ENCODE measurements at regions not wholly inside any gene's neighbourhood (a gene's known extent, or its start where the extent isn't known, plus 50 kb on each side); places are given as distances from the start of the nearest gene placed in this dataset.
"Not testable (repeated sequence)": the region's sequence is repeated elsewhere in the genome, so short reads cannot be mapped to it uniquely, and the experiment has no call there.

- BruUV-seq (replicated peaks) = no TSS peak
- no peaks in the 10 kb centered on the region for H3K36me3 ChIP-seq (ENCODE audit: insufficient read depth, low read length, poor library complexity, severe bottlenecking)
- no peaks in the 10 kb centered on the region for H3K27me3 ChIP-seq (replicated peaks; ENCODE audit: insufficient read depth, low read depth, low read length, poor library complexity)
- TF ChIP-seq EZH2 (IDR thresholded peaks at IDR 0.05; ENCODE audit: borderline replicate concordance, low read depth, low read length, poor library complexity, severe bottlenecking) (no peak), CTCF (conservative IDR thresholded peaks at IDR 0.05; ENCODE audit: low read depth, low read length) (no peak)
- CTCF ChIA-PET = no interaction called here
- no peaks in the 10 kb centered on the region for H3K4me1 ChIP-seq (ENCODE audit: insufficient read depth, low read length, poor library complexity, severe bottlenecking)
- intact Hi-C loops (cut with micrococcal nuclease; ENCODE audit: unreplicated experiment) = no loop called here
- no peaks in the 10 kb centered on the region for H3K9me3 ChIP-seq (ENCODE audit: low read depth, low read length, poor library complexity, severe bottlenecking)
- no peak overlapping the region for H3K27ac ChIP-seq (ENCODE audit: low read depth, low read length, poor library complexity, severe bottlenecking)
- DNase-seq (ENCODE audit: low spot score) = no peak
- POLR2A ChIA-PET (ENCODE audit: low non-redundant PET) = no interaction called here
- H3K4me3 ChIP-seq (ENCODE audit: low read depth, low read length, poor library complexity, severe bottlenecking) = no peak overlapping the region
Observed at GRCh38 chr13:44732503-44733098, 156.5 kb upstream of the TSC22D1 start.

GRCh38 chr13:44730851-44731250, 154.7 kb upstream of the TSC22D1 start:
- no peaks in the 10 kb centered on the region for H3K36me3 ChIP-seq (ENCODE audit: insufficient read depth, low read length, poor library complexity, severe bottlenecking)
- CTCF ChIA-PET = interaction anchor here (0.7 kb wide), 1 partner anchor 243 kb away, joined by 3 read pairs; no protein-coding TSS in a partner anchor
- TF ChIP-seq EZH2 (IDR thresholded peaks at IDR 0.05; ENCODE audit: borderline replicate concordance, low read depth, low read length, poor library complexity, severe bottlenecking) (no peak), CTCF (conservative IDR thresholded peaks at IDR 0.05; ENCODE audit: low read depth, low read length) (no peak)
- H3K27me3 ChIP-seq (replicated peaks; ENCODE audit: insufficient read depth, low read depth, low read length, poor library complexity) = no peaks in the 10 kb centered on the region
- DNase-seq (ENCODE audit: low spot score) = no peak
- H3K9me3 ChIP-seq (ENCODE audit: low read depth, low read length, poor library complexity, severe bottlenecking) = no peaks in the 10 kb centered on the region
- POLR2A ChIA-PET (ENCODE audit: low non-redundant PET) = no interaction called here
- no TSS peak for BruUV-seq (replicated peaks)
- no peak overlapping the region for H3K4me3 ChIP-seq (ENCODE audit: low read depth, low read length, poor library complexity, severe bottlenecking)
- no peak overlapping the region for H3K27ac ChIP-seq (ENCODE audit: low read depth, low read length, poor library complexity, severe bottlenecking)
- H3K4me1 ChIP-seq (ENCODE audit: insufficient read depth, low read length, poor library complexity, severe bottlenecking) = no peaks in the 10 kb centered on the region
- intact Hi-C loops (cut with micrococcal nuclease; ENCODE audit: unreplicated experiment) = no loop called here

GRCh38 chr13:44730099-44730498, 154.0 kb upstream of the TSC22D1 start:
- Histone ChIP-seq H3K4me1 (ENCODE audit: insufficient read depth, low read length, poor library complexity, severe bottlenecking) (no peaks in the 10 kb centered on the region), H3K4me3 (ENCODE audit: low read depth, low read length, poor library complexity, severe bottlenecking) (no peak overlapping the region), H3K27ac (ENCODE audit: low read depth, low read length, poor library complexity, severe bottlenecking) (no peak overlapping the region), H3K9me3 (ENCODE audit: low read depth, low read length, poor library complexity, severe bottlenecking) (no peaks in the 10 kb centered on the region), H3K36me3 (ENCODE audit: insufficient read depth, low read length, poor library complexity, severe bottlenecking) (no peaks in the 10 kb centered on the region), H3K27me3 (replicated peaks; ENCODE audit: insufficient read depth, low read depth, low read length, poor library complexity) (no peaks in the 10 kb centered on the region)
- ChIA-PET POLR2A (ENCODE audit: low non-redundant PET) (no interaction called here), CTCF (no interaction called here)
- no TSS peak for BruUV-seq (replicated peaks)
- intact Hi-C loops (cut with micrococcal nuclease; ENCODE audit: unreplicated experiment) = no loop called here
- no peak for TF ChIP-seq EZH2 (IDR thresholded peaks at IDR 0.05; ENCODE audit: borderline replicate concordance, low read depth, low read length, poor library complexity, severe bottlenecking)
- no peak for TF ChIP-seq CTCF (conservative IDR thresholded peaks at IDR 0.05; ENCODE audit: low read depth, low read length)
- DNase-seq (ENCODE audit: low spot score) = no peak

GRCh38 chr13:44727591-44727990, 151.5 kb upstream of the TSC22D1 start:
- H3K27ac ChIP-seq (ENCODE audit: low read depth, low read length, poor library complexity, severe bottlenecking); H3K4me3 ChIP-seq (ENCODE audit: low read depth, low read length, poor library complexity, severe bottlenecking); H3K9me3 ChIP-seq (ENCODE audit: low read depth, low read length, poor library complexity, severe bottlenecking); CTCF ChIA-PET; H3K36me3 ChIP-seq (ENCODE audit: insufficient read depth, low read length, poor library complexity, severe bottlenecking); DNase-seq (ENCODE audit: low spot score); POLR2A ChIA-PET (ENCODE audit: low non-redundant PET); BruUV-seq (replicated peaks); H3K27me3 ChIP-seq (replicated peaks; ENCODE audit: insufficient read depth, low read depth, low read length, poor library complexity); H3K4me1 ChIP-seq (ENCODE audit: insufficient read depth, low read length, poor library complexity, severe bottlenecking); intact Hi-C loops (cut with micrococcal nuclease; ENCODE audit: unreplicated experiment): not testable (repeated sequence)
